ENCODE measurements at regions not wholly inside any gene's neighbourhood (a gene's known extent, or its start where the extent isn't known, plus 50 kb on each side); places are given as distances from the start of the nearest gene placed in this dataset.

- H3K4me3 Mint-ChIP-seq: no peak overlapping the region
- Histone ChIP-seq H3K27me3 (no peaks in the 10 kb centered on the region), H4K20me1 (ENCODE audit: low read depth) (no peaks in the 10 kb centered on the region), H3K9ac (no peak overlapping the region), H2AFZ (replicated peaks) (no peak overlapping the region), H3K4me2 (no peak overlapping the region), H3K36me3 (no peaks in the 10 kb centered on the region), H3F3A (ENCODE audit: low read depth) (no peaks in the 10 kb centered on the region), H3K4me3 (no peak overlapping the region), H3K79me2 (ENCODE audit: low read depth) (no peaks in the 10 kb centered on the region), H3K4me1 (no peaks in the 10 kb centered on the region), H3K9me3 (ENCODE audit: low read depth) (no peaks in the 10 kb centered on the region), H3K27ac (no peak overlapping the region)
- H3K27me3 Mint-ChIP-seq (ENCODE audit: insufficient read depth, low read depth): no peaks in the 10 kb centered on the region
- H3K27ac Mint-ChIP-seq: no peak overlapping the region
- TF ChIP-seq, protein P1, sequence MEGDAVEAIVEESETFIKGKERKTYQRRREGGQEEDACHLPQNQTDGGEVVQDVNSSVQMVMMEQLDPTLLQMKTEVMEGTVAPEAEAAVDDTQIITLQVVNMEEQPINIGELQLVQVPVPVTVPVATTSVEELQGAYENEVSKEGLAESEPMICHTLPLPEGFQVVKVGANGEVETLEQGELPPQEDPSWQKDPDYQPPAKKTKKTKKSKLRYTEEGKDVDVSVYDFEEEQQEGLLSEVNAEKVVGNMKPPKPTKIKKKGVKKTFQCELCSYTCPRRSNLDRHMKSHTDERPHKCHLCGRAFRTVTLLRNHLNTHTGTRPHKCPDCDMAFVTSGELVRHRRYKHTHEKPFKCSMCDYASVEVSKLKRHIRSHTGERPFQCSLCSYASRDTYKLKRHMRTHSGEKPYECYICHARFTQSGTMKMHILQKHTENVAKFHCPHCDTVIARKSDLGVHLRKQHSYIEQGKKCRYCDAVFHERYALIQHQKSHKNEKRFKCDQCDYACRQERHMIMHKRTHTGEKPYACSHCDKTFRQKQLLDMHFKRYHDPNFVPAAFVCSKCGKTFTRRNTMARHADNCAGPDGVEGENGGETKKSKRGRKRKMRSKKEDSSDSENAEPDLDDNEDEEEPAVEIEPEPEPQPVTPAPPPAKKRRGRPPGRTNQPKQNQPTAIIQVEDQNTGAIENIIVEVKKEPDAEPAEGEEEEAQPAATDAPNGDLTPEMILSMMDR (IDR thresholded peaks at IDR 0.05): no peak
- TF ChIP-seq EZH2 (IDR thresholded peaks at IDR 0.05) (no peak), EZH2phosphoT487 (IDR thresholded peaks at IDR 0.05) (no peak)
- no peaks in the 10 kb centered on the region for H3K9me3 Mint-ChIP-seq
- H3K4me1 Mint-ChIP-seq: no peaks in the 10 kb centered on the region
- DNase-seq (ENCODE audit: low spot score): no peak
- no peaks in the 10 kb centered on the region for H3K36me3 Mint-ChIP-seq
These were observed 241.0 kb upstream of the SNX7 start for GRCh38 chr1:98420376-98421084.

DNA sequence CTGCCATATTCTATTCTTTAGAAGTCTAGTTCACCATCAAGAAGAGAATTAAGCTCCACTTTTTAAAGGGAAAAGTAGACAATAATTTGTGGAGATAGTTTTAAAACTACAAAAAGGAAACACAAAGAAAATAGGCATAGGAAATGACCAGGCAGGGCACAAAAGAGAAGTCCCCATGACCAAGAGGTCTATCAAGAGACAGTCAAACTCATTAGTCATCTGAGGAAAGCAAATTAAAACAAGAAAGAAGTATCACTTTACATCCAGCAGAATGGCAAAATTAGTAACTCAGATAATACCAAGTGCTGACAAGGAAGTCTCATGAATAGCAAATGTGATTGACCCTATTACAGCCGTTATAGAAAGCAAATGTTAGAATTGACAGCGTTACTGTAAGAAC, 243.7 kb upstream of the SNX7 start:
- H3K36me3 Mint-ChIP-seq: no peaks in the 10 kb centered on the region
- H3K4me3 Mint-ChIP-seq: no peak overlapping the region
- Histone ChIP-seq H3K9ac (no peak overlapping the region), H2AFZ (replicated peaks) (no peak overlapping the region), H3K9me3 (ENCODE audit: low read depth) (no peaks in the 10 kb centered on the region), H3K27ac (no peak overlapping the region), H3K4me1 (no peaks in the 10 kb centered on the region), H4K20me1 (ENCODE audit: low read depth) (no peaks in the 10 kb centered on the region), H3F3A (ENCODE audit: low read depth) (no peaks in the 10 kb centered on the region), H3K36me3 (no peaks in the 10 kb centered on the region), H3K4me3 (no peak overlapping the region), H3K4me2 (no peak overlapping the region), H3K79me2 (ENCODE audit: low read depth) (no peaks in the 10 kb centered on the region), H3K27me3 (no peaks in the 10 kb centered on the region)
- H3K4me1 Mint-ChIP-seq: no peaks in the 10 kb centered on the region
- no peak for TF ChIP-seq EZH2phosphoT487 (IDR thresholded peaks at IDR 0.05)
- no peak for TF ChIP-seq EZH2 (IDR thresholded peaks at IDR 0.05)
- TF ChIP-seq, protein P1 (IDR thresholded peaks at IDR 0.05): no peak
- no peak for DNase-seq (ENCODE audit: low spot score)
- no peak overlapping the region for H3K27ac Mint-ChIP-seq
- H3K27me3 Mint-ChIP-seq (ENCODE audit: insufficient read depth, low read depth): peaks cover 2% of the 10 kb centered on the region
- H3K9me3 Mint-ChIP-seq: peaks cover 9% of the 10 kb centered on the region

DNA sequence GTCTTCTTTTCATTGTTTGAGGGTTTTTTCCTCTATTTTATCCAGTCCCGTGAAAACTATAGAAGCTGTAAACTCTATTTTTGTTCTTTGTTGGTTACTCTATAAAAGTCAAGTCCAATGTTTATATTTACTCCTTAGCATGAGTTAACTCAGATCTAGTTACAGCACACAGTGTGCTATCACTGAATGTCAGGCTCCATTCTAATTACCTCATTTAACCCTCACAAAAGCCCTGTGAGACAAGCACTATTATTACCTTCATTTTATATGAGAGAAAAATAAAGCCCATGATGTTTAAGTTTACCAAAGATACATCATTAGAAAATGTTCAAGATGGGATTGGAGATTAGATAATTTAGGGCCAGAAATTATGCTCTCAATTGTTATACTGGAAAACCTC, 251.4 kb upstream of the SNX7 start:
- H3K36me3 Mint-ChIP-seq: no peaks in the 10 kb centered on the region
- DNase-seq (ENCODE audit: low spot score): no peak
- no peak overlapping the region for H3K27ac Mint-ChIP-seq
- Histone ChIP-seq H3K4me2 (no peak overlapping the region), H3K9me3 (ENCODE audit: low read depth) (no peaks in the 10 kb centered on the region), H3K27me3 (no peaks in the 10 kb centered on the region), H3K27ac (no peak overlapping the region), H3K4me1 (no peaks in the 10 kb centered on the region), H3K79me2 (ENCODE audit: low read depth) (no peaks in the 10 kb centered on the region), H4K20me1 (ENCODE audit: low read depth) (no peaks in the 10 kb centered on the region), H3F3A (ENCODE audit: low read depth) (no peaks in the 10 kb centered on the region), H3K4me3 (no peak overlapping the region), H3K9ac (no peak overlapping the region), H3K36me3 (no peaks in the 10 kb centered on the region), H2AFZ (replicated peaks) (no peak overlapping the region)
- H3K4me3 Mint-ChIP-seq: no peak overlapping the region
- peaks cover 4% of the 10 kb centered on the region for H3K4me1 Mint-ChIP-seq
- peaks cover 2% of the 10 kb centered on the region for H3K27me3 Mint-ChIP-seq (ENCODE audit: insufficient read depth, low read depth)
- TF ChIP-seq, protein P1 (IDR thresholded peaks at IDR 0.05): no peak
- no peak for TF ChIP-seq EZH2phosphoT487 (IDR thresholded peaks at IDR 0.05)
- TF ChIP-seq EZH2 (IDR thresholded peaks at IDR 0.05): no peak
- peaks cover 14% of the 10 kb centered on the region for H3K9me3 Mint-ChIP-seq

Measured in neural progenitor cell (in vitro differentiated cells).